Liver (tissue), 8 donors: ENCODE measurements at regions not wholly inside any gene's neighbourhood (a gene's known extent, or its start where the extent isn't known, plus 50 kb on each side); places are given as distances from the start of the nearest gene placed in this dataset.

Experiments used
- DNase-seq: peaks from one replicate; pipeline ENCODE4 v3.0.0-alpha.2; 2017; ENCODE audit warnings: low spot score
- H3K27ac ChIP-seq, 2 donors: one replicate each; pipeline ENCODE4 v1.7.0; 2013; ENCODE audit warnings: inconsistent platforms in 2 of 2, low read length in 2 of 2, control low read depth in 1 of 2, low read depth in 1 of 2, mild to moderate bottlenecking in 1 of 2
- H3K27me3 ChIP-seq, 4 donors: one replicate each; pipeline versions ENCODE4 v1.6.1 to v1.7.0; 2013; ENCODE audit warnings: low read length in 3 of 4, inconsistent platforms in 1 of 4, mild to moderate bottlenecking in 1 of 4, moderate library complexity in 1 of 4; ENCODE audit not compliant: control insufficient read depth in 4 of 4, insufficient read depth in 4 of 4
- H3K36me3 ChIP-seq, 4 donors: one replicate each; pipeline versions ENCODE4 v1.6.1 to v1.7.0; 2013; ENCODE audit warnings: low read length in 3 of 4, mild to moderate bottlenecking in 3 of 4, low read depth in 1 of 4, moderate library complexity in 1 of 4; ENCODE audit not compliant: control insufficient read depth in 4 of 4, insufficient read depth in 3 of 4
- H3K4me1 ChIP-seq, 4 donors: one replicate each; pipeline versions ENCODE4 v1.6.1 to v1.7.0; 2013; ENCODE audit warnings: low read length in 3 of 4, mild to moderate bottlenecking in 3 of 4, moderate library complexity in 1 of 4; ENCODE audit not compliant: control insufficient read depth in 4 of 4, insufficient read depth in 4 of 4
- H3K4me3 ChIP-seq, 3 donors: one replicate each; pipeline versions ENCODE4 v1.6.1 to v1.7.0; 2013; ENCODE audit warnings: low read length in 3 of 3, control low read depth in 1 of 3, low read depth in 1 of 3, mild to moderate bottlenecking in 1 of 3
- H3K9ac ChIP-seq, 2 donors: one replicate each; pipeline ENCODE4 v1.7.0; 2013; ENCODE audit warnings: low read length in 2 of 2, mild to moderate bottlenecking in 2 of 2, moderate library complexity in 2 of 2, control low read depth in 1 of 2, low read depth in 1 of 2
- H3K9me3 ChIP-seq, 4 donors: one replicate each; pipeline versions ENCODE4 v1.6.1 to v1.7.0; 2013; ENCODE audit warnings: low read length in 3 of 4; ENCODE audit not compliant: control insufficient read depth in 4 of 4
- ATF3 ChIP-seq: IDR thresholded peaks from 2 replicates; pipeline ENCODE4 v1.6.1; 2016; ENCODE audit warnings: antibody characterized with exemption
- CTCF ChIP-seq: fragments of 150-350 bp; IDR thresholded peaks from 2 replicates; pipeline ENCODE4 v1.5.1; 2017; ENCODE audit warnings: improper control_type of control experiment, low read depth, low read length; ENCODE audit not compliant: missing input control
- EGR1 ChIP-seq, 2 donors: IDR thresholded peaks; 2 replicates each; pipeline ENCODE4 v1.6.1; 2016 to 2018; ENCODE audit warnings: antibody characterized with exemption in 2 of 2, low read depth in 2 of 2
- FOXA1 ChIP-seq: IDR thresholded peaks from 2 replicates; pipeline ENCODE4 v1.6.1; 2016; ENCODE audit warnings: antibody characterized with exemption
- FOXA2 ChIP-seq: IDR thresholded peaks from 2 replicates; pipeline ENCODE4 v1.6.1; 2016; ENCODE audit warnings: antibody characterized with exemption
- GABPA ChIP-seq, 2 donors: IDR thresholded peaks in 1 of 2; conservative IDR thresholded peaks in 1 of 2; 2 replicates each; pipeline ENCODE4 v1.6.1; 2016; ENCODE audit warnings: antibody characterized with exemption in 2 of 2, mild to moderate bottlenecking in 1 of 2, moderate library complexity in 1 of 2
- HNF4A ChIP-seq, 2 donors: conservative IDR thresholded peaks; 2 replicates each; pipeline ENCODE4 v1.6.1; 2016; ENCODE audit warnings: antibody characterized with exemption in 2 of 2, mild to moderate bottlenecking in 2 of 2
- HNF4G ChIP-seq: IDR thresholded peaks from 2 replicates; pipeline ENCODE4 v1.6.1; 2016; ENCODE audit warnings: antibody characterized with exemption
- JUND ChIP-seq, 2 donors: IDR thresholded peaks; 2 replicates each; pipeline ENCODE4 v1.6.1; 2016; ENCODE audit warnings: antibody characterized with exemption in 2 of 2
- MAX ChIP-seq: IDR thresholded peaks from 2 replicates; pipeline ENCODE4 v1.6.1; 2016; ENCODE audit warnings: antibody characterized with exemption
- NR2F2 ChIP-seq: IDR thresholded peaks from 2 replicates; pipeline ENCODE4 v1.6.1; 2016; ENCODE audit warnings: antibody characterized with exemption
- REST ChIP-seq: IDR thresholded peaks from 2 replicates; pipeline ENCODE4 v1.6.1; 2016; ENCODE audit warnings: antibody characterized with exemption, mild to moderate bottlenecking
- RXRA ChIP-seq, 2 donors: IDR thresholded peaks; 2 replicates each; pipeline ENCODE4 v1.6.1; 2017 to 2018; ENCODE audit warnings: antibody characterized with exemption in 2 of 2, mild to moderate bottlenecking in 1 of 2
- SP1 ChIP-seq: IDR thresholded peaks from 2 replicates; pipeline ENCODE4 v1.6.1; 2018; ENCODE audit warnings: antibody characterized with exemption, mild to moderate bottlenecking
- YY1 ChIP-seq: IDR thresholded peaks from 2 replicates; pipeline ENCODE4 v1.6.1; 2016; ENCODE audit warnings: antibody characterized with exemption, mild to moderate bottlenecking
- ZBTB33 ChIP-seq: IDR thresholded peaks from 2 replicates; pipeline ENCODE4 v1.6.1; 2016; ENCODE audit warnings: antibody characterized with exemption
- WGBS: extraction: QIAGEN DNeasy Blood & Tissue Kit; methylation state at CpG from one replicate; pipeline ENCODE4 v1.1.7; 2013; 5-methylcytosine and 5-hydroxymethylcytosine counted together
- donor health status: healthy.
- donor health status: healthy.
- donor health status: healthy.
- donor health status: healthy.
- donor health status: healthy.

GRCh38 chr14:84671776-84672175, 858.2 kb upstream of the FLRT2 start (continued):
- no peak for TF ChIP-seq EGR1 (IDR thresholded peaks at IDR 0.05; ENCODE audit: low read depth in 2 of 2)
- no peak for TF ChIP-seq GABPA (IDR thresholded peaks at IDR 0.05 in 1 of 2, conservative IDR thresholded peaks at IDR 0.05 in 1 of 2)
- no peak for TF ChIP-seq HNF4A (conservative IDR thresholded peaks at IDR 0.05)

GRCh38 chr14:84674636-84675035, 855.3 kb upstream of the FLRT2 start:
- Histone ChIP-seq H3K4me1 (no peaks in the 10 kb centered on the region), H3K27ac (no peak overlapping the region), H3K27me3 (no peaks in the 10 kb centered on the region), H3K4me3 (no peak overlapping the region), H3K36me3 (no peaks in the 10 kb centered on the region), H3K9me3 (no peaks in the 10 kb centered on the region), H3K9ac (no peak overlapping the region)
- no peak for DNase-seq
- 75% methylated on average over 1 of the region's 1 CpG for WGBS
- no peak for TF ChIP-seq YY1
- TF ChIP-seq ATF3: no peak
- TF ChIP-seq FOXA2: no peak
- no peak for TF ChIP-seq REST
- TF ChIP-seq JUND (IDR thresholded peaks at IDR 0.05): no peak
- TF ChIP-seq EGR1 (IDR thresholded peaks at IDR 0.05; ENCODE audit: low read depth in 2 of 2): no peak
- no peak for TF ChIP-seq ZBTB33
- no peak for TF ChIP-seq MAX
- no peak for TF ChIP-seq HNF4A (conservative IDR thresholded peaks at IDR 0.05)
- TF ChIP-seq NR2F2: no peak
- TF ChIP-seq SP1: no peak
- TF ChIP-seq CTCF: no peak
- no peak for TF ChIP-seq FOXA1
- no peak for TF ChIP-seq RXRA (IDR thresholded peaks at IDR 0.05)
- TF ChIP-seq HNF4G: no peak
